ENCODE measurements at regions not wholly inside any gene's neighbourhood (a gene's known extent, or its start where the extent isn't known, plus 50 kb on each side); places are given as distances from the start of the nearest gene placed in this dataset.
"Not testable (repeated sequence)": the region's sequence is repeated elsewhere in the genome, so short reads cannot be mapped to it uniquely, and the experiment has no call there.

DNA sequence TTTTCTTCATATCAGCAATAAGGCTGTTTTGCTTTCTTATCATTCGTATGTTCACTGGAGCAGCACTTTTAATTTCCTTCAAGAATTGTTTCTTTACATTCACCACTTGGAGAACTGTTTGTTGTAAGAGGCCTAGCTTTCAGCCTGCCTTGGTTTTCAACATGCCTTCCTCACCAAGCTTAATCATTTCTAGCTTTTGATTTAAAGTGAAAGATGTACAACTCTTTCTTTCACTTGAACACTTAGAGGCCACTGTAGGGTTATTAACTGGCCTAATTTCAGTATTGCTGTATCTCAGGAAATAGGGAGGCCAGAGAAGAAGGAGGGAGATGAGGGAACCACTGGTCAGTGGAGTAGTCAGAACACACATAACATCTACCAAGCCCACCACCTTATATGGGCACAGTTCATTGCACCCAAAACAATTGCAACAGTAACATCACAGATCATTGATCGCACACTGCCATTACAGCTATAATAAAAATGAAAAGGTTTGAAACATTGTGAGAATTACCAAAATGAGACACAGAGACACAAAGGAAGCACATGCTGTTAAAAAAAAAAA, 181.4 kb upstream of the TUBA3C start:
- CTCF ChIA-PET: no interaction called here
- Mint-ChIP-seq H3K36me3 (ENCODE audit: low read depth) (no peaks in the 10 kb centered on the region), H3K27me3 (ENCODE audit: low read depth) (no peaks in the 10 kb centered on the region), H3K27ac (no peak overlapping the region), H3K4me3 (no peak overlapping the region), H3K9me3 (ENCODE audit: insufficient read depth) (peaks cover 6% of the 10 kb centered on the region), H3K4me1 (ENCODE audit: low read depth) (no peaks in the 10 kb centered on the region)
- ATAC-seq (no peak), DNase-seq (no peak)
- POLR2A ChIA-PET: no interaction called here

DNA sequence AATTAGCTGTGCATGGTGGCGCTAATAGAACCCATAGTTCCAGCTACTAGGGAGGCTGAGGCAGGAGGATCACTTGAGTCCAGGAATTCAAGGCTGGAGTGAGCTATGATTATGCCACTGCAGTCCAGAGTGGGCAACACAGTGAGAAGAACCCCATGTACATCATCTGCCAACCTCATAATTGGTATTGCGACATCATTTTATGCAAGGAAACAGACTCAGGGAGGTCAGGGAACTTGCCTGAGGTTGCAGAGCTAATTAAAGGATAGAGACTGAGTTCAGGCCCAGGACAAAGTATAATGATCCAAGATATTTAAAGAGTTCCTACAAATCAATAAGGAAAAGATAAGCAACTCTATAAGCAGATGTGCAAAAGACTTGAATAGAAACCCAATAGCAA, 178.1 kb upstream of the TUBA3C start:
- H3K4me1 Mint-ChIP-seq (ENCODE audit: low read depth); H3K4me3 Mint-ChIP-seq; H3K27me3 Mint-ChIP-seq (ENCODE audit: low read depth); DNase-seq; POLR2A ChIA-PET; ATAC-seq; H3K27ac Mint-ChIP-seq; CTCF ChIA-PET; H3K9me3 Mint-ChIP-seq (ENCODE audit: insufficient read depth); H3K36me3 Mint-ChIP-seq (ENCODE audit: low read depth): not testable (repeated sequence)

GRCh38 chr13:19345916-19346422, 164.3 kb upstream of the TUBA3C start:
- no peaks in the 10 kb centered on the region for H3K27me3 Mint-ChIP-seq (ENCODE audit: low read depth)
- no peak for ATAC-seq
- ChIA-PET POLR2A (no interaction called here), CTCF (no interaction called here)
- H3K27ac Mint-ChIP-seq: no peak overlapping the region
- DNase-seq: no peak
- H3K4me1 Mint-ChIP-seq (ENCODE audit: low read depth): no peaks in the 10 kb centered on the region
- H3K4me3 Mint-ChIP-seq: no peak overlapping the region
- no peaks in the 10 kb centered on the region for H3K9me3 Mint-ChIP-seq (ENCODE audit: insufficient read depth)
- no peaks in the 10 kb centered on the region for H3K36me3 Mint-ChIP-seq (ENCODE audit: low read depth)

DNA sequence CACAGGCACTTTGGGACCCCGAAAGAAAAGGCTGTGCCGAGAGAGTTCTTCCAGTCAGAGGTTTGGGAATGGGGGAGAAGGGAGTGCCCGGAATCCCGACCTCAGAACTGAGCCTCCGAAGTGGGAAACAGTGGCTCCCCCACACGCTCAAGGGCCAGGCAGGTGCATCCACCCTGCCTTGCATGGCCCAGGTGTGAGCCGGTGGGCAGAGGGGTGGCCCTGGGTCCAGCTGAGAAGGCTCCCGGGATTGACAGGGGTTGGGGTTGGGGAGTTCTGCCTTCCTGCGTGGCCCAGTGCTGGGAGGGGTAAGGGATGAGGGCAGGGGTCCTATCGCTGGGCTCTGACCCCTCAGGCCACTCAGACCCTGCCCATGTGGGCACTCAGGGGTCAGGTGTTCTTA, 163.5 kb upstream of the TUBA3C start:
- no peaks in the 10 kb centered on the region for H3K4me1 Mint-ChIP-seq (ENCODE audit: low read depth)
- no peak overlapping the region for H3K4me3 Mint-ChIP-seq
- no peaks in the 10 kb centered on the region for H3K36me3 Mint-ChIP-seq (ENCODE audit: low read depth)
- no peaks in the 10 kb centered on the region for H3K27me3 Mint-ChIP-seq (ENCODE audit: low read depth)
- POLR2A ChIA-PET: no interaction called here
- no peaks in the 10 kb centered on the region for H3K9me3 Mint-ChIP-seq (ENCODE audit: insufficient read depth)
- ATAC-seq (no peak), DNase-seq (no peak)
- CTCF ChIA-PET: no interaction called here
- no peak overlapping the region for H3K27ac Mint-ChIP-seq

GRCh38 chr13:19344585-19345120, 163.0 kb upstream of the TUBA3C start:
- POLR2A ChIA-PET; H3K4me3 Mint-ChIP-seq; CTCF ChIA-PET; H3K9me3 Mint-ChIP-seq (ENCODE audit: insufficient read depth); H3K27me3 Mint-ChIP-seq (ENCODE audit: low read depth); H3K27ac Mint-ChIP-seq; H3K4me1 Mint-ChIP-seq (ENCODE audit: low read depth); H3K36me3 Mint-ChIP-seq (ENCODE audit: low read depth): not testable (repeated sequence)
- peak; percentile 22 for DNase-seq
- peak; percentile 55 for ATAC-seq

GRCh38 chr13:19332378-19332777, 150.8 kb upstream of the TUBA3C start:
- H3K4me1 Mint-ChIP-seq (ENCODE audit: low read depth): no peaks in the 10 kb centered on the region
- H3K27ac Mint-ChIP-seq: no peak overlapping the region
- no peak for ATAC-seq
- DNase-seq: no peak
- H3K27me3 Mint-ChIP-seq (ENCODE audit: low read depth): no peaks in the 10 kb centered on the region
- H3K4me3 Mint-ChIP-seq: no peak overlapping the region
- no peaks in the 10 kb centered on the region for H3K36me3 Mint-ChIP-seq (ENCODE audit: low read depth)
- ChIA-PET POLR2A (no interaction called here), CTCF (no interaction called here)
- H3K9me3 Mint-ChIP-seq (ENCODE audit: insufficient read depth): no peaks in the 10 kb centered on the region

DNA sequence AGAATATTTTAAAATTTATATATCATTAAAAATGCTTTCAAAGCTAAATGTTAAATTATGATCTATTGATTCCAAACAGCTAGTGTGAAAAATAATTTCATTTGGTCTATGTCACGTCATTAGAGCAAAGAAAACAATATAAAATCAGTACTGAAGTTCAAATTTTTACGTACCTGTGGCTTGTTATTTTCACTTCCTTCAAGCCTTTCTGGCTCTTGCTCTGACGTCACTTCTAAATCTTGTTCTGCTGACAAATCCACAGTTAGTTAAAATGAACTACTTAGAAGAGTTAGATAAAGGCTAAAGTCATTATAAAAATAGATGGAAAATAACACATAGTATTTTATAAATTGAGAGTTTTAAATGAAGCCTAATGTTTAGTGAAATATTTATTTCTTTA, 147.7 kb upstream of the TUBA3C start:
- no peak for ATAC-seq
- no peaks in the 10 kb centered on the region for H3K36me3 Mint-ChIP-seq (ENCODE audit: low read depth)
- CTCF ChIA-PET: no interaction called here
- no peak overlapping the region for H3K4me3 Mint-ChIP-seq
- POLR2A ChIA-PET: no interaction called here
- H3K9me3 Mint-ChIP-seq (ENCODE audit: insufficient read depth): peaks cover 15% of the 10 kb centered on the region
- no peak overlapping the region for H3K27ac Mint-ChIP-seq
- DNase-seq: no peak
- H3K27me3 Mint-ChIP-seq (ENCODE audit: low read depth): no peaks in the 10 kb centered on the region
- H3K4me1 Mint-ChIP-seq (ENCODE audit: low read depth): no peaks in the 10 kb centered on the region

DNA sequence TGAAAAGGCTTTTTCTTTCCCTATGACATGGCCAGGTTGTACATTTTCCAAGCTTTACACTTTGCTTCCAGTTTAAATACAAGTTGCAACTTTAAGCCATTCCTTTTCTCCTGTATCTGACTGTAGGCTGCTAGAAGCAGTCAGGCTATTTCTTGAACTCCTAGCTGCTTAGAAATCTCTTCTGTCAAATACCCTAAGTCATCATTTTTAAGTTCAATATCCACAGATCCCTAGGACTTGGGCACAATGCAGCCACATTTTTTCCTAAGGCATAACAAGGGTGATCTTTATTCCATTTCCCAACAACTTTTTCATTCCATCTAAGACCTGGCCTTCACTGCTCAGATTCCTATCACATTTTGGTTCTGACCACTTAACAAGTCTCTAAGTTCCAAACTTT, 142.7 kb upstream of the TUBA3C start:
- DNase-seq (no peak), ATAC-seq (no peak)
- Mint-ChIP-seq H3K36me3 (ENCODE audit: low read depth) (no peaks in the 10 kb centered on the region), H3K27me3 (ENCODE audit: low read depth) (no peaks in the 10 kb centered on the region), H3K4me1 (ENCODE audit: low read depth) (no peaks in the 10 kb centered on the region), H3K9me3 (ENCODE audit: insufficient read depth) (peaks cover 22% of the 10 kb centered on the region), H3K4me3 (no peak overlapping the region), H3K27ac (no peak overlapping the region)
- ChIA-PET CTCF (no interaction called here), POLR2A (no interaction called here)

DNA sequence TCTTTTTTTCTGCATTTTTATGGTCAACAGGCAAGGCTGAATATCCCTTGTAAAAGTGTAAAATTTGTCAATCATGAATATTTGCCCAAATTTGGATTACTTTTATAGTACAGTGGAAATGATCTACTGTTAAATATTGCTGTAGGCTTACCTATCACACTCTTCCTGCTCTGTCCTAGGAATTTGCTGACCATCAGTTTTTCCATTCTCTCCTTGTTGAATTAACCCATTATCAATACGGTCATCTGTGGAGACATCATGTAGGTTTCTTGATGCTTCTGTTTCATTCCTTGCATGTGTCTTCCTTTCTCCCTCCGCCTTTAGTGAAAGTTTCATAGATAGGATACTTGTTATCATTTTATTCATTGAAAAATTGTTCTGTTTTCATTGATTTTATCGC, 139.6 kb upstream of the TUBA3C start:
- H3K27me3 Mint-ChIP-seq (ENCODE audit: low read depth): no peaks in the 10 kb centered on the region
- no peaks in the 10 kb centered on the region for H3K4me1 Mint-ChIP-seq (ENCODE audit: low read depth)
- H3K27ac Mint-ChIP-seq: no peak overlapping the region
- no peak for ATAC-seq
- no peaks in the 10 kb centered on the region for H3K36me3 Mint-ChIP-seq (ENCODE audit: low read depth)
- no peak overlapping the region for H3K4me3 Mint-ChIP-seq
- ChIA-PET CTCF (no interaction called here), POLR2A (no interaction called here)
- peaks cover 17% of the 10 kb centered on the region for H3K9me3 Mint-ChIP-seq (ENCODE audit: insufficient read depth)
- DNase-seq: no peak

DNA sequence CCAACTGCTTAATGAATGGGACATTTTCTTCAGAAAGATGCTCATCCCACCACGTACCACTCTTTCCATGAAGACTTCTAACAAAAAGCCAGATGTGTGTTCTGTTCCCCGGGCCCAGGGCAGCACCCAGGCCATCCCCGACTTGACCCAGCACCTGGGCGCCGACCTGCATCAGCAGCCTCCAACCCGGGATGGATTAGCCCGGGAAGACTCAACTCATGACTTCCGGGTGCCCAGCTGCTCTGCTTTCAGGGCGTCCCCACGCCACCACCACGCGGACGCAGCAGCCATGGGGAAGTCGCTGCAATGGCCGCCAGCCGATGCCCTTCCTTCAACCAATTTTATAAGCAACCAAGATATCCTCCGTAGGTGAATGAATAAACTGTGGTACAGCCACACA, 123.8 kb upstream of the TUBA3C start:
- ChIA-PET POLR2A (no interaction called here), CTCF (no interaction called here)
- H3K36me3 Mint-ChIP-seq (ENCODE audit: low read depth): no peaks in the 10 kb centered on the region
- H3K4me1 Mint-ChIP-seq (ENCODE audit: low read depth): no peaks in the 10 kb centered on the region
- H3K9me3 Mint-ChIP-seq (ENCODE audit: insufficient read depth): peaks cover 4% of the 10 kb centered on the region
- no peak for DNase-seq
- no peaks in the 10 kb centered on the region for H3K27me3 Mint-ChIP-seq (ENCODE audit: low read depth)
- no peak overlapping the region for H3K4me3 Mint-ChIP-seq
- no peak for ATAC-seq
- H3K27ac Mint-ChIP-seq: no peak overlapping the region

- H3K36me3 Mint-ChIP-seq (ENCODE audit: low read depth): no peaks in the 10 kb centered on the region
- H3K9me3 Mint-ChIP-seq (ENCODE audit: insufficient read depth): peaks cover 5% of the 10 kb centered on the region
- CTCF ChIA-PET: no interaction called here
- no peaks in the 10 kb centered on the region for H3K27me3 Mint-ChIP-seq (ENCODE audit: low read depth)
- DNase-seq: no peak
- POLR2A ChIA-PET: no interaction called here
- H3K4me3 Mint-ChIP-seq: no peak overlapping the region
- ATAC-seq: no peak
- H3K27ac Mint-ChIP-seq: no peak overlapping the region
- H3K4me1 Mint-ChIP-seq (ENCODE audit: low read depth): no peaks in the 10 kb centered on the region
Measured at GRCh38 chr13:19289180-19289579, 107.6 kb upstream of the TUBA3C start.

GRCh38 chr13:19283836-19284235, 102.2 kb upstream of the TUBA3C start:
- no peak overlapping the region for H3K4me3 Mint-ChIP-seq
- H3K27me3 Mint-ChIP-seq (ENCODE audit: low read depth): no peaks in the 10 kb centered on the region
- H3K36me3 Mint-ChIP-seq (ENCODE audit: low read depth): no peaks in the 10 kb centered on the region
- no peaks in the 10 kb centered on the region for H3K4me1 Mint-ChIP-seq (ENCODE audit: low read depth)
- ATAC-seq (no peak), DNase-seq (no peak)
- H3K9me3 Mint-ChIP-seq (ENCODE audit: insufficient read depth): peaks cover 5% of the 10 kb centered on the region
- ChIA-PET POLR2A (no interaction called here), CTCF (no interaction called here)
- H3K27ac Mint-ChIP-seq: no peak overlapping the region

- no peaks in the 10 kb centered on the region for H3K9me3 Mint-ChIP-seq (ENCODE audit: insufficient read depth)
- ATAC-seq: no peak
- POLR2A ChIA-PET: no interaction called here
- no peak for DNase-seq
- CTCF ChIA-PET: no interaction called here
- H3K36me3 Mint-ChIP-seq (ENCODE audit: low read depth): no peaks in the 10 kb centered on the region
- no peak overlapping the region for H3K27ac Mint-ChIP-seq
- no peaks in the 10 kb centered on the region for H3K4me1 Mint-ChIP-seq (ENCODE audit: low read depth)
- H3K27me3 Mint-ChIP-seq (ENCODE audit: low read depth): no peaks in the 10 kb centered on the region
- H3K4me3 Mint-ChIP-seq: no peak overlapping the region
Measured at GRCh38 chr13:19268331-19268730, 86.7 kb upstream of the TUBA3C start.
